Peyer's patch (tissue), 4 donors: ENCODE measurements at regions not wholly inside any gene's neighbourhood (a gene's known extent, or its start where the extent isn't known, plus 50 kb on each side); places are given as distances from the start of the nearest gene placed in this dataset.

ENCODE experiments used
- DNase-seq, 3 donors: peaks; one replicate each; pipeline ENCODE4 v3.0.0-alpha.2; 2017 to 2019
- H3K27ac ChIP-seq, 4 donors: fragments of 200-600 bp; sonication (generic); one replicate each; pipeline ENCODE4 v1.5.1; 2016 to 2019
- H3K27me3 ChIP-seq, 2 donors: fragments of 200-600 bp; sonication (generic); one replicate each; pipeline ENCODE4 v1.5.1; 2019
- H3K36me3 ChIP-seq, 3 donors: fragments of 200-600 bp; sonication (generic); one replicate each; pipeline ENCODE4 v1.5.1; 2016 to 2019
- H3K4me1 ChIP-seq, 4 donors: fragments of 200-600 bp; sonication (generic); one replicate each; pipeline ENCODE4 v1.5.1; 2016 to 2019
- H3K4me3 ChIP-seq, 4 donors: fragments of 200-600 bp; sonication (generic); 1 replicate in 3 of 4; 2 replicates in 1 of 4; pipeline ENCODE4 v1.5.1; 2016 to 2019; ENCODE audit warnings: mild to moderate bottlenecking in 1 of 4
- H3K9me3 ChIP-seq, 4 donors: fragments of 200-600 bp; sonication (generic); one replicate each; pipeline ENCODE4 v1.5.1; 2016 to 2019; ENCODE audit warnings: mild to moderate bottlenecking in 1 of 4
- CTCF ChIP-seq, 6 experiments: fragments of 450-650 bp in 4 of 6; fragments of 200-600 bp in 2 of 6; sonication (generic) in 1 of 6; IDR thresholded peaks; one replicate each; pipeline ENCODE4 v1.5.1; 2017 to 2019; ENCODE audit warnings: antibody characterized with exemption in 6 of 6, mild to moderate bottlenecking in 3 of 6, moderate library complexity in 1 of 6
- POLR2A ChIP-seq, 2 donors: fragments of 450-650 bp; IDR thresholded peaks; one replicate each; pipeline ENCODE4 v1.5.1; 2017; ENCODE audit warnings: antibody characterized with exemption in 2 of 2, mild to moderate bottlenecking in 2 of 2, moderate library complexity in 2 of 2

- no peaks in the 10 kb centered on the region for H3K36me3 ChIP-seq
- H3K27me3 ChIP-seq, result no peaks in the 10 kb centered on the region
- H3K27ac ChIP-seq, result no peak overlapping the region
- no peak for TF ChIP-seq POLR2A (IDR thresholded peaks at IDR 0.05)
- no peak for TF ChIP-seq CTCF (IDR thresholded peaks at IDR 0.05)
- H3K4me3 ChIP-seq, result no peak overlapping the region
- no peak for DNase-seq
- no peaks in the 10 kb centered on the region for H3K9me3 ChIP-seq
- peaks cover 0 to 9% (median 4%) of the 10 kb centered on the region in 4 donors for H3K4me1 ChIP-seq
Observed at GRCh38 chr4:81611221-81611620, 139.5 kb upstream of the RASGEF1B start.

GRCh38 chr4:81609844-81610243 lies 138.1 kb upstream of the RASGEF1B start:
- Histone ChIP-seq H3K4me3 (no peak overlapping the region), H3K36me3 (no peaks in the 10 kb centered on the region), H3K27me3 (no peaks in the 10 kb centered on the region), H3K9me3 (no peaks in the 10 kb centered on the region), H3K27ac (no peak overlapping the region), H3K4me1 (peaks cover 0 to 12% (median 5%) of the 10 kb centered on the region in 4 donors)
- DNase-seq, result no peak
- TF ChIP-seq CTCF (IDR thresholded peaks at IDR 0.05) (no peak), POLR2A (IDR thresholded peaks at IDR 0.05) (no peak)

DNA sequence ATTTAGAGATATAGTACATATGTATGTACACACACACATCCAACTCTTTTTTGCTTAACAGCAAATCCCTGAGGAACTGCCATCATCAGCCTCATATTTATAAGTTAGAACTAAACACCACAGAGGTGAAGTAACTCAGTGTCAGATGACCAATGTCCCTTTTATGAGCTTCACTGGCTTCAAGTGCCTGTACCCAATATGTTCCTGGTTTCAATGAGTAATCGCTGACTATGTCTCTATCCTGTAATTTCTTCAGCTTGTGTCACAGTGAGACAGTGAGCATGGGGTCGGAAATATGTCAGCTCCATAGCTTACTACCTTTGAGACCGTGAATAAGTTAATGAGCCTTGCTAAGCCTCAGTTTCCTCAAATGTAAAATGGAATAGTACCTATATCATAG lies 136.2 kb upstream of the RASGEF1B start:
- TF ChIP-seq POLR2A (IDR thresholded peaks at IDR 0.05) (no peak), CTCF (IDR thresholded peaks at IDR 0.05) (no peak)
- no peaks in the 10 kb centered on the region for H3K27me3 ChIP-seq
- DNase-seq, result no peak
- no peaks in the 10 kb centered on the region for H3K36me3 ChIP-seq
- H3K4me1 ChIP-seq, result peaks cover 0 to 12% (median 5%) of the 10 kb centered on the region in 4 donors
- H3K4me3 ChIP-seq, result no peak overlapping the region
- H3K9me3 ChIP-seq, result no peaks in the 10 kb centered on the region
- no peak overlapping the region for H3K27ac ChIP-seq

GRCh38 chr4:81606801-81607501 lies 135.2 kb upstream of the RASGEF1B start:
- H3K27ac ChIP-seq, result peak overlapping the region in 2 of 4 donors; percentile 7 to 73
- TF ChIP-seq POLR2A (IDR thresholded peaks at IDR 0.05) (no peak), CTCF (IDR thresholded peaks at IDR 0.05) (peak in 3 of 6 experiments; percentile 11 to 26 (median 15))
- peak in 1 of 3 donors; percentile 63 for DNase-seq

GRCh38 chr4:81606166-81606565 lies 134.5 kb upstream of the RASGEF1B start:
- H3K27me3 ChIP-seq, result no peaks in the 10 kb centered on the region
- no peak for TF ChIP-seq CTCF (IDR thresholded peaks at IDR 0.05)
- no peak for TF ChIP-seq POLR2A (IDR thresholded peaks at IDR 0.05)
- H3K36me3 ChIP-seq, result no peaks in the 10 kb centered on the region
- DNase-seq, result no peak
- H3K9me3 ChIP-seq, result no peaks in the 10 kb centered on the region
- no peak overlapping the region for H3K4me3 ChIP-seq
- H3K4me1 ChIP-seq, result peaks cover 0 to 12% (median 5%) of the 10 kb centered on the region in 4 donors
- H3K27ac ChIP-seq, result peak overlapping the region in 1 of 4 donors; percentile 73

More at GRCh38 chr4:81606801-81607501, 135.2 kb upstream of the RASGEF1B start:
- no peak overlapping the region for H3K4me3 ChIP-seq
- H3K9me3 ChIP-seq, result no peaks in the 10 kb centered on the region
- H3K27me3 ChIP-seq, result no peaks in the 10 kb centered on the region
- peaks cover 0 to 12% (median 5%) of the 10 kb centered on the region in 4 donors for H3K4me1 ChIP-seq
- no peaks in the 10 kb centered on the region for H3K36me3 ChIP-seq
